ENCODE measurements at regions not wholly inside any gene's neighbourhood (a gene's known extent, or its start where the extent isn't known, plus 50 kb on each side); places are given as distances from the start of the nearest gene placed in this dataset.

GRCh38 chr2:128787616-128788015 lies 468.9 kb upstream of the HS6ST1 start:
- DNase-seq = no peak

GRCh38 chr2:128788636-128789220 lies 470.1 kb upstream of the HS6ST1 start:
- no peak for DNase-seq

- no peak for DNase-seq
These were observed 470.6 kb upstream of the HS6ST1 start for GRCh38 chr2:128789221-128789620.

GRCh38 chr2:128789776-128790455 lies 471.2 kb upstream of the HS6ST1 start:
- no peak for DNase-seq

GRCh38 chr2:128790541-128791001 lies 471.9 kb upstream of the HS6ST1 start:
- no peak for DNase-seq

- DNase-seq = no peak
These were observed 472.7 kb upstream of the HS6ST1 start for GRCh38 chr2:128791120-128791984.

GRCh38 chr2:128791985-128792320 lies 473.3 kb upstream of the HS6ST1 start:
- DNase-seq = no peak

GRCh38 chr2:128792476-128793054 lies 473.9 kb upstream of the HS6ST1 start:
- no peak for DNase-seq

GRCh38 chr2:128793404-128793803 lies 474.7 kb upstream of the HS6ST1 start:
- no peak for DNase-seq

GRCh38 chr2:128794285-128794684 lies 475.6 kb upstream of the HS6ST1 start:
- DNase-seq = no peak

- DNase-seq = no peak
These were observed 477.7 kb upstream of the HS6ST1 start for GRCh38 chr2:128796321-128796720.

- no peak for DNase-seq
These were observed 478.4 kb upstream of the HS6ST1 start for GRCh38 chr2:128797092-128797491.

- no peak for DNase-seq
These were observed 478.9 kb upstream of the HS6ST1 start for GRCh38 chr2:128797533-128797932.

GRCh38 chr2:128797937-128798336 lies 479.3 kb upstream of the HS6ST1 start:
- no peak for DNase-seq

- DNase-seq = no peak
These were observed 480.0 kb upstream of the HS6ST1 start for GRCh38 chr2:128798502-128799283.

- no peak for DNase-seq
These were observed 480.6 kb upstream of the HS6ST1 start for GRCh38 chr2:128799284-128799552.

GRCh38 chr2:128799730-128800129 lies 481.1 kb upstream of the HS6ST1 start:
- no peak for DNase-seq

GRCh38 chr2:128801576-128801975 lies 482.9 kb upstream of the HS6ST1 start:
- no peak for DNase-seq

- no peak for DNase-seq
These were observed 484.6 kb upstream of the HS6ST1 start for GRCh38 chr2:128803222-128803621.

GRCh38 chr2:128805237-128805636 lies 486.6 kb upstream of the HS6ST1 start:
- no peak for DNase-seq

- DNase-seq = no peak
These were observed 487.2 kb upstream of the HS6ST1 start for GRCh38 chr2:128805918-128806317.

GRCh38 chr2:128807317-128807716 lies 488.6 kb upstream of the HS6ST1 start:
- DNase-seq = no peak
